ENCODE measurements at regions not wholly inside any gene's neighbourhood (a gene's known extent, or its start where the extent isn't known, plus 50 kb on each side); places are given as distances from the start of the nearest gene placed in this dataset.
A peak's percentile ranks its signal among the peaks of the same experiment; 100 is the strongest.

GRCh38 chr9:115944166-115944948, 209.2 kb upstream of the PAPPA start (continued):
- TF ChIP-seq CEBPZ (IDR thresholded peaks at IDR 0.05; ENCODE audit: low read length) = no peak
- TF ChIP-seq THAP11 (CRISPR knock-in tag; IDR thresholded peaks at IDR 0.05) = peak; percentile 67; the same call in 1 of the 2 replicates
- TF ChIP-seq PAWR (CRISPR knock-in tag; IDR thresholded peaks at IDR 0.05; ENCODE audit: borderline replicate concordance) = no peak
- peak; percentile 20 for TF ChIP-seq ATF7 (IDR thresholded peaks at IDR 0.05)
- peak; percentile 85 for TF ChIP-seq ATF7 (CRISPR knock-in tag; IDR thresholded peaks at IDR 0.05)
- TF ChIP-seq USF2 (IDR thresholded peaks at IDR 0.05; ENCODE audit: low read depth, low read length) = no peak; the same call in 1 of the 2 replicates
- no peak for TF ChIP-seq USF2 (CRISPR knock-in tag; IDR thresholded peaks at IDR 0.05; ENCODE audit: borderline replicate concordance)
- no peak for TF ChIP-seq NKX3-1 (CRISPR knock-in tag; IDR thresholded peaks at IDR 0.05)
- peak; percentile 63; the same call in 1 of the 2 replicates for TF ChIP-seq MEIS2 (CRISPR knock-in tag; IDR thresholded peaks at IDR 0.05)
- no peak for TF ChIP-seq SNAI1 (CRISPR knock-in tag; IDR thresholded peaks at IDR 0.05; ENCODE audit: borderline replicate concordance)
- TF ChIP-seq TBP (CRISPR knock-in tag; IDR thresholded peaks at IDR 0.05) = no peak
- TF ChIP-seq HMG20A (CRISPR knock-in tag; IDR thresholded peaks at IDR 0.05; ENCODE audit: borderline replicate concordance) = peak; percentile 98
- TF ChIP-seq TOPORS (CRISPR knock-in tag; IDR thresholded peaks at IDR 0.05) = peak; percentile 77; the same call in 1 of the 2 replicates
- TF ChIP-seq ZSCAN21 (CRISPR knock-in tag; IDR thresholded peaks at IDR 0.05; ENCODE audit: borderline replicate concordance) = no peak
- no peak for TF ChIP-seq ZNF737 (CRISPR knock-in tag; IDR thresholded peaks at IDR 0.05; ENCODE audit: borderline replicate concordance)
- peak; percentile 91 for TF ChIP-seq POGK (CRISPR knock-in tag; conservative IDR thresholded peaks at IDR 0.05)
- TF ChIP-seq CREBL2 (CRISPR knock-in tag; IDR thresholded peaks at IDR 0.05; ENCODE audit: borderline replicate concordance) = no peak
- TF ChIP-seq ZNF430 (CRISPR knock-in tag; IDR thresholded peaks at IDR 0.05) = no peak; the same call in none of the 2 replicates
- TF ChIP-seq ZNF260 (CRISPR knock-in tag; IDR thresholded peaks at IDR 0.05; ENCODE audit: borderline replicate concordance, low read depth) = no peak
- TF ChIP-seq JUNB (CRISPR knock-in tag; IDR thresholded peaks at IDR 0.05; ENCODE audit: borderline replicate concordance) = 0 out of 2 replicates have a peak, but pooled peaks have one; percentile 57
- peak; percentile 88; the same call in 1 of the 2 replicates for TF ChIP-seq ZNF136 (CRISPR knock-in tag; IDR thresholded peaks at IDR 0.05; ENCODE audit: low read depth)
